T-helper 1 cell (primary cell): ENCODE measurements at regions not wholly inside any gene's neighbourhood (a gene's known extent, or its start where the extent isn't known, plus 50 kb on each side); places are given as distances from the start of the nearest gene placed in this dataset.

Source experiments
- DNase-seq, 5 donors: peaks; one replicate each; pipeline ENCODE4 v3.0.0-alpha.2; 2012 to 2020

DNA sequence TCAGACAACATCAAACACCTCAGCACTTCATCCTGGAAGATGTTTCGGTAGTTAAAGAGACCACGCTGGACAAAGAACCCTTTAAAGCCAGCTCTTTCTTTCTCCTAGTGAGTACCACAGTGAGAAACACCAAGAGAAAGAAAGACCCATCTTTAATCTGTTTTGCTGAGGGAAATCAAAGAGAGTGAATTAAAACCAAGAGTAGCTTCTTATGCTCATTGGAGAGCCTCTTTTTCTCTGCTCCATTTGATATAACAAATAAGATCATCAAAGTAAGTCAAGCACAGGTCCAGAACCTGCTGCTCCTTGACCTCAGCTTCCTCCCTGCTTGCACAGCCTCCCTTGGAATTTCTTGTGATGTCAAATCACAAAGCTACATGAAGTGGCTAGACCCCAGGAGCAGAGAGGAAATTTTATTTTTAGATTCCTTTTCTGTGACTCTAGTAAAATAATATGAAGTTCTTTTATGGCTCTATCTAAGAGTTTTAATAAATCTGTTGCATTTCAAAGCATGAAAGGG is 436.4 kb downstream of the C3orf38 start:
- DNase-seq: no peak

DNA sequence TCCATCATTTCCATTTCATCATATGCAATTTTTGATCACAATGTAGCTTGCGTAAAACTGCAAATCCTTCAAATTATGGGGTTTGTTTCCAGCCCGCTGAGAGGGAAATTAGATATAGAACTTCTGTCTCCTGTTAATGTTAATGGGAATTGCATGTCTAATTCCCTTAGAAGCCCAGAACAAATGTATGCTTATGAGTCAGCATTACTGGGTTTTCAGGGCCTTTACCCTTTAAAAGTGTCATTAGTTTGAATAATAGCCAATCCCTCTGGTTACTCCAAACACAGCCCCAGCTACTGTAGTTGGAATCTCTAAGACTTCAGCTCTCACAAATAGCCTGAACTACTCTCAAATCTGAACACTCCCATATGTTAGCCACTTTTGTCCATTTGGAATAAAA is 439.4 kb downstream of the C3orf38 start:
- DNase-seq: no peak

GRCh38 chr3:88595026-88595425 is 445.3 kb downstream of the C3orf38 start:
- no peak for DNase-seq

- no peak for DNase-seq
Measured at GRCh38 chr3:88596451-88596850, 446.7 kb downstream of the C3orf38 start.

GRCh38 chr3:88610820-88611219 is 461.1 kb downstream of the C3orf38 start:
- DNase-seq: no peak

DNA sequence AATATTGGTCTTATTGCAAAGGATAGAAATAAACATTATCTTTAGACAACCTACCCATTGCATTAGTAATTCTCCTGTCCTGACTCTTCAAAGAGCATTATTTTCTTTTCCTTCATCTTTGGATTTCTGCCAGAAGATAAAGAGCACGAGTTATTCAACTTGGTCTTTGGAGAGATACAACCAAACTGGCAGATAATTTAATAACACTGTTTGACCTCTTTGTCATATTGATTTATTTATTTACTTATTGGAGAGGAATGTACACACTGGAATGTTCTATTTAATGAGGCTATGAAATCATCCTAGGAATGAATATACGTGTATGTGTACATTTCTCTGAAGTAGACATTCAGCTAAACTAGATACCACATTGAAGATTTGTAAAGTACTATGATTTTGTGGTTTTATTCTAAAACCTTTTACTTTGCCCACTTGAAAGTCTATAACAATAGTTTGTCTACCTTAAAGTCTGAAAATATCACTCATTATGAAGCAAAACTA is 462.1 kb downstream of the C3orf38 start:
- DNase-seq: no peak

DNA sequence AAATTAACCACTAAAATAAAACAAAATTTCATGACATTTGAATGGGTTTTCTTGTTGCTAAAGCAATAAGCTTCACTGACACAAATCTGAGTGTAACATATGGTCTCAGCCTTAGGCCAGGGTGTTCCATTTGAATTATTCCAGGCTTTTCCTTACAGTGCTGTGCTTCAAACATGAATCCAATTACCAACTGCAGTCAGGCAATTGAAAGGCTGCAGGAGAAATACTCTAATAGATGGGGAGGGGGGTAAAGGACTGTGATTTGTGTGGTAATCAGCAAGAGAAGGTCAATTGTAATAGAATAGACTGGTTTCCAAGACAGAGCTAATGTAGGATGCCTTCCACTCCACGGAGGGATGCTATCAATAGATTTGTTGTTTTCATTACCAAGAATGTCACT is 466.7 kb downstream of the C3orf38 start:
- no peak for DNase-seq

GRCh38 chr3:88617283-88617682 is 467.5 kb downstream of the C3orf38 start:
- DNase-seq: no peak

- no peak for DNase-seq
Measured at GRCh38 chr3:88618021-88618645, 468.4 kb downstream of the C3orf38 start.

DNA sequence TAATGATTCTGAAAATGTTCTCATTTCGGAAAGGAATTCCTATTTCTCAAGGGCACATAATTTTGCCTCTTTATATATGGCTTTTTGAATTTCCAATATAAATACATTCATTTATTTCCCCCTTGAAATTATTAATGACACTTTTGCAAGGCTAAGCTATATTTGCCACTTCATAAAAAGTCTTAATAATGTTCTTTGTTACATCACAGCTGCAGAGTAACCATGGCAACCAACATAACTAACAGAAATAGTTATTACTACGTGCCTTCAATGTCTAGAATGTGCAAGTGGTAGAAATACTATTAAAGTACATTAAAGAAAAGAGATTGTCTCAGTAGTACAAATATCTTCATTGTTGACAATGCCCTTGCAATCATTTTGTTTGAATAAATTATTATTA is 471.8 kb downstream of the C3orf38 start:
- DNase-seq: no peak

DNA sequence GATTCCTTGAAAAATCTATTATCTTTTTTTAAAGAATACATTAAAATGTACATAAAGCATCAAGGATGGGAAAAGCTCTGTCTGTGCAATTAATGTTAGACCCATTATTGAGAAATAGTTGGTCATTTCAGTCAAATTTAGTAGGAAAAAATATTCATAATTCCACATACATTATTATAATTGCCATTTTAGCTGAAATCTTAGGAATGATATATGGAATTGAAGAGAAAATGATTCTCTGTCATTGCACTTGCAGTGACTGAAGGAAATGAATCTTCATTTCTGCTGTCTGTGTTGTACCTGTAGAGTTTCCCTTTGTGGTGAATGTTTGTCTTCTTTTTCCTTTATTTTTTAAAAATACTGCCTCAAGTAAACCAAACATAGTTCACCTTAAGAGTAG is 473.9 kb downstream of the C3orf38 start:
- no peak for DNase-seq

GRCh38 chr3:88626456-88627120 is 476.8 kb downstream of the C3orf38 start:
- no peak for DNase-seq

GRCh38 chr3:88628901-88629300 is 478.5 kb upstream of the EPHA3 start:
- DNase-seq: no peak

GRCh38 chr3:88632226-88632625 is 475.2 kb upstream of the EPHA3 start:
- no peak for DNase-seq

DNA sequence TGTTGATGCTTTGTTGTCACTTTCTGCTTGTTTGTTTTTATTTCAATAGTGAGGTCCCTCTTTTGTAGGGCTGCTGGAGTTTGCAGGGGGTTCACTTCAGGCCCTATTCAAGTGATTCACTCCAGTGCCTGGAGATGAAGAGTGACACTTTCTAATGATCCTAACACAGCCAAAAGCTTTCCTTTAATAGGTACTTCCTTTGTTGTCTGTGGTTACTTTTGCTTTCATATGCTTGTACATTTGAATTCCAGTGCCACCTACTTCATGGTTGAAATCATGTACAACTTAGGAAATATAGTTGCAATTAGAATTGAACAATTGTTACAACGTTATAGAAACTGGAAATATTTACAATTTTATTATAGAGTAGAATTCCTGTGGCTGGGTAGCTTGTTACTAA is 466.8 kb upstream of the EPHA3 start:
- DNase-seq: no peak

DNA sequence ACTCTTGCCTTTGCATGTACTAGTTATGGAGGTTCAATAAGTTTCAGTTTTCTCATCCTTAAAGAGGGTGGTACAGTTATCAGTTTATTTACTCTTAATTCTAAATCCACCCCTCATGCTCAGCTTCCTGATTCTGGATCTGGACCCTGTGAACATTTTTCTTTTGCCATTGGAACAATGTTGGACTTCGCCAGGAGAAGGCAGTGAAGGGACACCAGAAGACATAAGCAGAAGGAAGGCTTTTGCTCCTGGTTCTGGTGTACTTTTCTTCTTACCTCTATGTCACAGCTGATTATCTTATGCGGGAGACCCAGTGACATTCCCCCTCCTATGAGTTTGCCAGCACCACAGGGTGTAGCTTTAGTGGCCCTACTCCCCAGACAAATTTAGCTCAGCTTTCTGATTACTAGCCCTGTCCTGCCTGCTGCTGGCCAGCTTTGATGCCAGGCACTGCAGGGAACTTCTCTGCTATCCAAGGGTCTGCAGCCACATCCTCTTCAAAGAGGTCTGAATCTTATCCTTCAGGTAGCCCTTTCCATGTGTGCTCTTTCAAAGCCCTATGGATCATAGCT is 466.3 kb upstream of the EPHA3 start:
- no peak for DNase-seq

- no peak for DNase-seq
Measured at GRCh38 chr3:88657459-88657858, 450.0 kb upstream of the EPHA3 start.

DNA sequence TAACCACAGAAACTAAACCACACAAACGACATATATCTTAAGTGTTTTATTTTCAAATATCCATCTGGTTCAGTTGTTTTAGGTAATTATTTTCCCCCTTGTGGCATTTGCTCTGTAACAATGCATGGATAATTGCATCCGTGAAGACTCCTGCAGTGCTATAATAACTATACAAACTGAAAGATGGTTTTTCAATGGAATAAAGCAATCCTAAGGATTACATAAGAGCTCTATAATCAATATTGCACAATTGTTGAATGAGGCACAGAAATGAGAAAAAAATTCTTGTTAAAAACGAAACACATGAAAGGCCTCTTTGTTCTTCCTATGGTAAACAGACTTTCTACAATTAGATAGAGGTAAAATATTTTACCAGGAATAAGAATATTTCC is 446.0 kb upstream of the EPHA3 start:
- no peak for DNase-seq

DNA sequence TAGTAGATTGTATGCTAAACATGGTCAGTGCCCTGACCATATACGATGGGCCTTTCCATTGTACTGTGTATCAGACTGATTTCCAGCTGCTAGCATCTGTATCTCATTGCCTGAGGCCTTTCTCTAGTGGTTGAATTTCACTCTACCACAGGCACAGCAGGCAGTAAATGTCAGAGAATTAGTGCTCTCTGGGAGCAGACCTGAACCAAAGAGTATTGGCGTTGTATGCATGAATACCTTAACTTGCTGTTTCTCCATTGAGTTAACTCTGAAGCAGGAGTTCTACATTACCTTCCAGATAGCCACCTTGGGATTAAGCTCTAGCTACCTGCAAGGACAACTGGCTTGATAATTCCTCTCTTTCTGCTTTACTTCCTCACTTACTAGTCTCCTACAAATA is 439.2 kb upstream of the EPHA3 start:
- DNase-seq: no peak

DNA sequence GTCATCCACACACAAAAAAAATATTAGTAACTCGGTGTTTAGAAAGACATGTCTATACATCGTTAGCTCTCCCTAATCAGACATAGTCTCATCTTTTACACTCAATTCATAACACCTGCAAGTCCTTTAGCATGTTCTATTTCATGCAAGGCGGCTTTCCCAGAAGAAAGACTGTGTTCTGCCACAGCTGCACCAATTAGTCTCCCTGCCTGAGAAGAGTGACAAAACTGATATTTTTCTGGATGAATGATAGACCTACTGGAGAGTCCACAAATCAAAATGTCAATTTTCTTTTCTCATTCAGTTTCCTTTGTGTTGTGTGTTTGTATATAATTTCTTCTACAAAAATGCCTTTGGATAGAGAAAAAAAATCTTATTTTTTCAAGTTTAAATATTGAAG is 435.8 kb upstream of the EPHA3 start:
- no peak for DNase-seq

DNA sequence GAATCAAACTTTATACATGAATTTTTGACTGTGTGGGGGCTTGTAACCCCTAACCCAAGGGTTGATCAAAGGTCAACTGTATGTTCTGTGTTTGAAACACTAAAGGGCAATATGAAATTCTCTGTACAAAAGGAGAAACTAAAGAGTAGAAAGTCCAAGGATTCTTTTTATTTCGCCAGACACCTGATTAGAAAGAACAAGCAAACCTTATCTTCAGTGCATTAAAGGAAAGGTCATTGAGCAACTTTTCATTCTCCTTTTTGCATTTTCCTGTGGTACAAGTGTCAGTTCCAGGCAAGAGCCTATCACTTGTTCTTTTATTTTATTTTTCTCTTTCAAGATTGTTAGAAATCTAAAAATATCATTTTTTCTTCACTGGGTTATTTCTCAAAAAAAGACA is 430.1 kb upstream of the EPHA3 start:
- DNase-seq: no peak

GRCh38 chr3:88678747-88679146 is 428.7 kb upstream of the EPHA3 start:
- DNase-seq: no peak

- no peak for DNase-seq
Measured at GRCh38 chr3:88690287-88690686, 417.1 kb upstream of the EPHA3 start.

DNA sequence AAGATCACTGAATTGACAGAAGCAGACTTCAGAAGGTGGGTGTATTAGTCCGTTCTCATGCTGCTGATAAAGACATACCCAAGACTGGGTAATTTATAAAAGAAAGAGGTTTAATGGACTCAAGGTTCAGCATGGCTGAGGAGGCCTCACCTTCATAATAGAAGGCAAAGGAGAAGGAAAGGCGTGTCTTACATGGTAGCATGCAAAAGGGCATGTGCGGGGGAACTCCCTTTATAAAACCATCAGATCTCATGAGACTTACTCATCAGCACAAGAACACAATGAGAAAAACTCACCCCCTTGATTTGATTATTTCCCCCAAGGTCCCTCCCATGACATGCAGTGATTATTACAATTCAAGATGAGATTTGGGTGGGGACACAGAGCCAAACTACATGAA is 416.3 kb upstream of the EPHA3 start:
- no peak for DNase-seq
